ENCODE measurements at regions not wholly inside any gene's neighbourhood (a gene's known extent, or its start where the extent isn't known, plus 50 kb on each side); places are given as distances from the start of the nearest gene placed in this dataset.

DNA sequence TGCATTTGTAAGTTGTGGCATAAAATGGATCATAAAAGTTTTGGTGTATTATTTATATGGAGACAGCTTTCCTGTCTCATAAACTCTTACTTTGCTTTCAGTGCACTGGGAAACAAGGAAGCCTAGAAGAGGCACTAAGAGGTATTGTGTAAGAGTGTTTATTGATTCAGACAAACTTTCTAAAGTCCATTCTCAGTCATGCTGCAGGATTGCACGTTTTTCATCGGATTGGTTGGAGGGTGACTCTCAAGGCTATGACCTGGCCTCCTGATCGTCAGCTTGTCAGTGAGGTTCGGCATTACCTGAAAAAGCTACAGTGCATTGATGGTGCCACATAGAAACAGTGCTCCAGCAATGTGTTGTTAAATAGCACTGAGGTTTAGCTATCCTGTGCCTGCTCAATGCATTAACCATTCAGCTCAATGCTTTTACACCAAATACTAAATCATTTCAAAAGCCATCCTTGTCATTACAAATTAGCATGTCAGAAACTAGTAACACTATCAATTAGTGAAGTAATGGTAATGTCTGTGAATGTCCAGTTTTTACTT lies 545.5 kb downstream of the CBLN2 start:
- TF ChIP-seq POLR2A (IDR thresholded peaks at IDR 0.05): no peak
- TF ChIP-seq, protein P1, sequence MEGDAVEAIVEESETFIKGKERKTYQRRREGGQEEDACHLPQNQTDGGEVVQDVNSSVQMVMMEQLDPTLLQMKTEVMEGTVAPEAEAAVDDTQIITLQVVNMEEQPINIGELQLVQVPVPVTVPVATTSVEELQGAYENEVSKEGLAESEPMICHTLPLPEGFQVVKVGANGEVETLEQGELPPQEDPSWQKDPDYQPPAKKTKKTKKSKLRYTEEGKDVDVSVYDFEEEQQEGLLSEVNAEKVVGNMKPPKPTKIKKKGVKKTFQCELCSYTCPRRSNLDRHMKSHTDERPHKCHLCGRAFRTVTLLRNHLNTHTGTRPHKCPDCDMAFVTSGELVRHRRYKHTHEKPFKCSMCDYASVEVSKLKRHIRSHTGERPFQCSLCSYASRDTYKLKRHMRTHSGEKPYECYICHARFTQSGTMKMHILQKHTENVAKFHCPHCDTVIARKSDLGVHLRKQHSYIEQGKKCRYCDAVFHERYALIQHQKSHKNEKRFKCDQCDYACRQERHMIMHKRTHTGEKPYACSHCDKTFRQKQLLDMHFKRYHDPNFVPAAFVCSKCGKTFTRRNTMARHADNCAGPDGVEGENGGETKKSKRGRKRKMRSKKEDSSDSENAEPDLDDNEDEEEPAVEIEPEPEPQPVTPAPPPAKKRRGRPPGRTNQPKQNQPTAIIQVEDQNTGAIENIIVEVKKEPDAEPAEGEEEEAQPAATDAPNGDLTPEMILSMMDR (IDR thresholded peaks at IDR 0.05): no peak
